Ovary (tissue), 3 donors: ENCODE measurements at regions not wholly inside any gene's neighbourhood (a gene's known extent, or its start where the extent isn't known, plus 50 kb on each side); places are given as distances from the start of the nearest gene placed in this dataset.
"Not testable (repeated sequence)": the region's sequence is repeated elsewhere in the genome, so short reads cannot be mapped to it uniquely, and the experiment has no call there.

ENCODE experiments used
- CTCF ChIP-seq, 3 donors: fragments of 450-650 bp in 2 of 3; fragments of 200-600 bp in 1 of 3; IDR thresholded peaks; one replicate each; pipeline versions ENCODE4 v1.5.1 to v1.8.0; 2016 to 2022; ENCODE audit warnings: antibody characterized with exemption in 3 of 3, mild to moderate bottlenecking in 1 of 3
- POLR2A ChIP-seq: fragments of 450-650 bp; IDR thresholded peaks from one replicate; pipeline ENCODE4 v1.6.1; 2017; ENCODE audit warnings: antibody characterized with exemption, mild to moderate bottlenecking, moderate library complexity
- donor health status: DM: no; HTN: no; CAD: no.

DNA sequence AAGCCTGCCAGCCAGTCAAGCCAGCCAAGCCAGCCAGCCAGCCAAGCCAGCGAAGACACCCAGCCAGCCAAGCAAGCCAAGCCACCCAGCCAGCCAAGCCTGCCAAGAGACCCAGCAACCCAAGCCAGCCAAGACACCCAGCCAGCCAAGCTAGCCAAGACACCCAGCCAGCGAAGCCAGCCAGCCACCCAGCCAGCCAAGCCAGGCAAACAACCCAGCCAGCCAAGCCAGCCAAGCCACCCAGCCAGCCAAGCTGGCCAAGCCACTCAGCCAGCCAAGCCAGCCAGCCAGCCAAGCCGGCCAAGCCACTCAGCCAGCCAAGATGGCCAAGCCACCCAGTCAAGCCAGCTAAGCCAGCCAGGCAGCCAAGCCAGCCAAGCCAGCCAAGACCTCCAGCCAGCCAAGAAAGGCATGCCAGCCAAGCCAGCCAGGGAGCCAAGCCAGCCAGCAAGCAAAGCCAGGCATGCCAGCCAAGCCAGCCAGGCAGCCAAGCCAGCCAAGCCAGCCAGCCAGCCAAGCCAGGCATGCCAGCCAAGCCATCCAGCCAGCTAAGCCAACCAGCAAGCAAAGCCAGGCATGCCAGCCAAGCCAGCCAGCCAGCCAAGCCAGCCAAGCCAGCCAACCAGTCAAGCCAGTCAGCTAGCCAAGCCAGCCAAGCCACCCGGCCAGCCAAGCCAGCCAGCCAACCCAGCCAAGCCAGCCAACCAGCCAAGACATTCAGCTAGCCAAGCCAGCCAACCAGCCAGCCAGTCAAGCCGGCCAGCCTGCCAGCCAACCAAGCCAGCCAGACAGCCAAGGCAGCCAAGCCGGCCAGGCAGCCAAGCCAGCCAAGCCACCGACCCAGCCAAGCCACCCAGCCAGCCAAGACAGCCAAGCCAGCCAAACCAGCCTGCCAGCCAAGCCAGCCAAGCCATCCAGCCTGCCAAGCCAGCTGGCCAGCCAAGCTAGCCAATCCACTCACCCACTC is 323.8 kb upstream of the PLGLB2 start:
- TF ChIP-seq CTCF (IDR thresholded peaks at IDR 0.05); POLR2A: not testable (repeated sequence)
